ENCODE measurements at regions not wholly inside any gene's neighbourhood (a gene's known extent, or its start where the extent isn't known, plus 50 kb on each side); places are given as distances from the start of the nearest gene placed in this dataset.
"Not testable (repeated sequence)": the region's sequence is repeated elsewhere in the genome, so short reads cannot be mapped to it uniquely, and the experiment has no call there.

GRCh38 chr2:239725551-239725890 lies 299.6 kb downstream of the NDUFA10 start:
- no peak for DNase-seq (ENCODE audit: low spot score)

- DNase-seq (ENCODE audit: low spot score), result no peak
These were observed 300.1 kb downstream of the NDUFA10 start for GRCh38 chr2:239724851-239725550.

- DNase-seq (ENCODE audit: low spot score), result no peak
These were observed 300.8 kb downstream of the NDUFA10 start for GRCh38 chr2:239724194-239724849.

- no peak for DNase-seq (ENCODE audit: low spot score)
These were observed 301.5 kb downstream of the NDUFA10 start for GRCh38 chr2:239723486-239724193.

- no peak for DNase-seq (ENCODE audit: low spot score)
These were observed 302.2 kb downstream of the NDUFA10 start for GRCh38 chr2:239722760-239723470.

- DNase-seq (ENCODE audit: low spot score), result no peak
These were observed 303.0 kb downstream of the NDUFA10 start for GRCh38 chr2:239721991-239722759.

- no peak for DNase-seq (ENCODE audit: low spot score)
These were observed 303.6 kb downstream of the NDUFA10 start for GRCh38 chr2:239721531-239721930.

- no peak for DNase-seq (ENCODE audit: low spot score)
These were observed 304.5 kb downstream of the NDUFA10 start for GRCh38 chr2:239720361-239721360.

- DNase-seq (ENCODE audit: low spot score), result no peak
These were observed 305.3 kb downstream of the NDUFA10 start for GRCh38 chr2:239719791-239720360.

- not testable (repeated sequence) for DNase-seq (ENCODE audit: low spot score)
These were observed 306.2 kb downstream of the NDUFA10 start for GRCh38 chr2:239718991-239719390.

- no peak for DNase-seq (ENCODE audit: low spot score)
These were observed 307.4 kb downstream of the NDUFA10 start for GRCh38 chr2:239717706-239718105.

- no peak for DNase-seq (ENCODE audit: low spot score)
These were observed 307.8 kb downstream of the NDUFA10 start for GRCh38 chr2:239717319-239717675.

- DNase-seq (ENCODE audit: low spot score), result no peak
These were observed 308.4 kb downstream of the NDUFA10 start for GRCh38 chr2:239716536-239717318.

- no peak for DNase-seq (ENCODE audit: low spot score)
These were observed 309.1 kb downstream of the NDUFA10 start for GRCh38 chr2:239716009-239716408.

GRCh38 chr2:239715606-239716005 lies 309.5 kb downstream of the NDUFA10 start:
- no peak for DNase-seq (ENCODE audit: low spot score)

- no peak for DNase-seq (ENCODE audit: low spot score)
These were observed 309.9 kb downstream of the NDUFA10 start for GRCh38 chr2:239715202-239715601.

- DNase-seq (ENCODE audit: low spot score), result no peak
These were observed 311.0 kb downstream of the NDUFA10 start for GRCh38 chr2:239714116-239714515.

GRCh38 chr2:239712755-239713154 lies 311.9 kb upstream of the HDAC4 start:
- DNase-seq (ENCODE audit: low spot score), result no peak

GRCh38 chr2:239711911-239712570 lies 311.2 kb upstream of the HDAC4 start:
- DNase-seq (ENCODE audit: low spot score), result no peak

Measured in HuH-7.5 (cell line).